Endothelial cell (in vitro differentiated cells): ENCODE measurements at regions not wholly inside any gene's neighbourhood (a gene's known extent, or its start where the extent isn't known, plus 50 kb on each side); places are given as distances from the start of the nearest gene placed in this dataset.
"Not testable (repeated sequence)": the region's sequence is repeated elsewhere in the genome, so short reads cannot be mapped to it uniquely, and the experiment has no call there.

ENCODE experiments used
- DNase-seq: peaks from one replicate; pipeline ENCODE4 v3.0.0; 2021; ENCODE audit warnings: low spot score
- H3K27ac Mint-ChIP-seq: one replicate; pipeline ENCODE4 v1.8.0; 2021; ENCODE audit warnings: mixed read lengths, inconsistent platforms; ENCODE audit not compliant: unreplicated experiment
- H3K27me3 Mint-ChIP-seq: one replicate; pipeline ENCODE4 v1.8.0; 2021; ENCODE audit warnings: mild to moderate bottlenecking, moderate library complexity, mixed read lengths, inconsistent platforms; ENCODE audit not compliant: unreplicated experiment
- H3K36me3 Mint-ChIP-seq: one replicate; pipeline ENCODE4 v1.8.0; 2021; ENCODE audit warnings: mild to moderate bottlenecking, low read depth, mixed read lengths, inconsistent platforms; ENCODE audit not compliant: unreplicated experiment
- H3K4me1 Mint-ChIP-seq: one replicate; pipeline ENCODE4 v1.8.0; 2021; ENCODE audit warnings: mild to moderate bottlenecking, mixed read lengths, inconsistent platforms; ENCODE audit not compliant: unreplicated experiment
- H3K4me3 Mint-ChIP-seq: one replicate; pipeline ENCODE4 v1.8.0; 2021; ENCODE audit warnings: mild to moderate bottlenecking, mixed read lengths, inconsistent platforms; ENCODE audit not compliant: unreplicated experiment
- H3K9me3 Mint-ChIP-seq: one replicate; pipeline ENCODE4 v1.8.0; 2021; ENCODE audit warnings: mixed read lengths, inconsistent platforms; ENCODE audit not compliant: unreplicated experiment
- CTCF ChIP-seq: fragments of 200-600 bp; sonication (generic); IDR thresholded peaks from one replicate; pipeline ENCODE4 v1.5.0; 2021; ENCODE audit warnings: antibody characterized with exemption; ENCODE audit not compliant: unreplicated experiment

DNA sequence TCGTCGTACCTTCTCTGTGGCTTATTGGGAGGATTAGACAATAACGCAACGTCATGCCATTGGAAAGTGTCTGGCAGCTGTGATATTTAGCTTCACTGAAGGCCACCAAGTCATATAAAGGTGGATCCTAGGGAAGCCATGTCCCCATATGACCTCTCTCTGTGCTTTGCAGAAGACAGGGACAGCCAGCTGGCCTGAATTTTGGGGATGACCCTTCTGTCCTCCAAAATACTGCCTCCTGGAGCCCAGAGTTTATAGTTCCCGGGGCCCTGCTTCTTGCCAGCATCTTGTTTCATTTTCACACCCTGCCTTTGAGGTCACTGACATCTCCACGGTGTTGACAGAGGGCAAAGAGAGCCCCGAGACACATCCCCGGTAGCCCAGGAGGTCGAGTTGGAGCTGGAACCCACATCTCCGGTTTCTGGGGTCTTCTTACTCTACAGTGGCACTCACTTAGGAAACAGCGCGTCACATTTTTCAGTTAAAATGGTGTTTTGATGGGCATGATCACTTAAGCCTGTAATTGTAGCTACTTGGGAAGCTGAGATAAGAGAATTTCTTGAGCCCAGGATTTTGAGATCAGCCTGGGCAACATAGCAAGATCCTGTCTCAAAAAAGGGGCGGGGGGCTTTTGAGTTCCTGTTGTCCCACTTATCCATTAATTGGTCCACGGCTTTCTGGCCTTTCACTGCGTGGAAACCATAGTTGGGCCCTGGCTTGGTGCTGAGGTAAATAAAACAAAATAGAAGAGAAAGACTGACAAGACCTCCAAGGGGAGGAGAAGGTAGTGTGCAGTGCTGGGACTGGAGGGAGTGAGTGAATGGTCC, 101.1 kb downstream of the DDX1 start:
- TF ChIP-seq CTCF: no peak
- no peaks in the 10 kb centered on the region for H3K36me3 Mint-ChIP-seq
- H3K4me3 Mint-ChIP-seq: no peak overlapping the region
- no peak overlapping the region for H3K27ac Mint-ChIP-seq
- H3K27me3 Mint-ChIP-seq: peaks cover 13% of the 10 kb centered on the region
- no peak for DNase-seq
- no peaks in the 10 kb centered on the region for H3K9me3 Mint-ChIP-seq
- no peaks in the 10 kb centered on the region for H3K4me1 Mint-ChIP-seq

GRCh38 chr2:15693382-15693781, 101.7 kb downstream of the DDX1 start:
- no peak overlapping the region for H3K27ac Mint-ChIP-seq
- no peaks in the 10 kb centered on the region for H3K9me3 Mint-ChIP-seq
- no peak overlapping the region for H3K4me3 Mint-ChIP-seq
- no peaks in the 10 kb centered on the region for H3K36me3 Mint-ChIP-seq
- no peaks in the 10 kb centered on the region for H3K4me1 Mint-ChIP-seq
- H3K27me3 Mint-ChIP-seq: peaks cover 13% of the 10 kb centered on the region
- TF ChIP-seq CTCF: no peak
- DNase-seq: no peak

GRCh38 chr2:15693926-15694588, 102.4 kb downstream of the DDX1 start:
- DNase-seq: no peak
- Mint-ChIP-seq H3K9me3 (no peaks in the 10 kb centered on the region), H3K4me1 (no peaks in the 10 kb centered on the region), H3K36me3 (no peaks in the 10 kb centered on the region), H3K27ac (no peak overlapping the region), H3K4me3 (no peak overlapping the region), H3K27me3 (peaks cover 13% of the 10 kb centered on the region)
- no peak for TF ChIP-seq CTCF

GRCh38 chr2:15694589-15694986, 102.9 kb downstream of the DDX1 start:
- H3K27ac Mint-ChIP-seq: no peak overlapping the region
- H3K36me3 Mint-ChIP-seq: no peaks in the 10 kb centered on the region
- peaks cover 13% of the 10 kb centered on the region for H3K27me3 Mint-ChIP-seq
- DNase-seq: no peak
- no peak for TF ChIP-seq CTCF
- no peaks in the 10 kb centered on the region for H3K4me1 Mint-ChIP-seq
- H3K4me3 Mint-ChIP-seq: no peak overlapping the region
- H3K9me3 Mint-ChIP-seq: no peaks in the 10 kb centered on the region

DNA sequence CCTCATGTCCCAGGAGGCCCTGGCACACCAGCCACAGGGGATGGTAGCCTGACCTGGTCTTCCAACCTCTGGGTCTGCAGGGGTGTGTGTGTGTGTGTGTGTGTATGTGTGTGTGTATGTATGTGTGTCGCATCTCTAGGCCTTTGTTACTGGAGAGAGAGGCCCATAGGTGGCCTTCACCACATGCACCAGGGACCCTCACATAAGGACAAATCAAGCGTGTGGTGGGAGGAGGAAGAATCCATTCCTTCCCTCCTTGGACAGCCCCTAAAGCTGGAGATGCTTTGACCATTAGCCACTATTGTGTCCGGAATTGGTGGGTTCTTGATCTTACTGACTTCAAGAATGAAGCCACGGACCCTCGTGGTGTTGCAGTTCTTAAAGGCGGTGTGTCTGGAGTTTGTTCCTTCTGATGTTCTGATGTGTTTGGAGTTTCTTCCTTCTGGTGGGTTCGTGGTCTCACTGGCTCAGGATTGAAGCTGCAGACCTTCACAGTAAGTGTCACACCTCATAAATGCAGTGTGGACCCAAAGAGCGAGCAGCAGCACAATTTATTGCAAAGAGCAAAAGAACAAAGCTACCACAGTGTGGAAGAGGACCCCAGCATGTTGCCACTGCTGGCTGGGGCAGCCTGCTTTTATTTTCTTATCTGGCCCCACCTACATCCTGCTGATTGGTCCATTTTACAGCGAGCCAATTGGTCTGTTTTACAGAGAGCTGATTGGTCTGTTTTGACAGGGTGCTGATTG, 104.1 kb downstream of the DDX1 start:
- no peaks in the 10 kb centered on the region for H3K9me3 Mint-ChIP-seq
- peaks cover 10% of the 10 kb centered on the region for H3K27me3 Mint-ChIP-seq
- no peak for TF ChIP-seq CTCF
- H3K27ac Mint-ChIP-seq: no peak overlapping the region
- H3K4me3 Mint-ChIP-seq: no peak overlapping the region
- H3K36me3 Mint-ChIP-seq: no peaks in the 10 kb centered on the region
- no peak for DNase-seq
- H3K4me1 Mint-ChIP-seq: no peaks in the 10 kb centered on the region

- H3K36me3 Mint-ChIP-seq, DNase-seq, H3K4me1 Mint-ChIP-seq, H3K4me3 Mint-ChIP-seq, H3K27me3 Mint-ChIP-seq, H3K9me3 Mint-ChIP-seq, H3K27ac Mint-ChIP-seq: not testable (repeated sequence)
Observed at GRCh38 chr2:15696606-15697170, 105.0 kb downstream of the DDX1 start.
